ENCODE measurements at regions not wholly inside any gene's neighbourhood (a gene's known extent, or its start where the extent isn't known, plus 50 kb on each side); places are given as distances from the start of the nearest gene placed in this dataset.

DNA sequence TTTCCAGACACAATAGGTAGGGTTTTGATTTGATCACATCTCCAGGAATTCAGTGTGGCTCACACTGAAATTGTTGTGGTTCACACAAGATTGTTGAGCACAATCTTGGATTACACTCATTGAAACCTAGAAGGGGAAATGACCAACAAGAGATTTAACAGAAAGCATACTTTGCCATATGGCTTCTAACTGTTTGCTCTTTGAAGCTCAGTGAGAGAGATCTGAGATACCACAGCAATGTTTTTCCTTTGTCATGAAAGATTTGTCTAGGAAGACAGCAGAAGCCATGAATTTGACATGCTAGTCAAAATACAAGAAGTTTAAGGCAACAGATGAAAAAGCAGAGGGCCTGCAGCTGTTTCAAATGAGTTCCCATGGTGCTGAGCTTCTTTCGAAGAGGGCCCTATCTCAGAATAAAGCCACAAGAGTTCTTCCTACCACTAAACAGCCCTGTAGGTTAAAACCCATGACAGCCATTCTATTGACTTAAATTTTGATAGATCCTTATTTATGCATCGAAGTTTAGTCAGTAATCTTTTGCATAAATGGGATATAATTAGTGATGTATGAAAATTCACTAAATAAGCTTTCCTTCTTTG, 650.4 kb downstream of the LTN1 start:
- TF ChIP-seq, protein P1, sequence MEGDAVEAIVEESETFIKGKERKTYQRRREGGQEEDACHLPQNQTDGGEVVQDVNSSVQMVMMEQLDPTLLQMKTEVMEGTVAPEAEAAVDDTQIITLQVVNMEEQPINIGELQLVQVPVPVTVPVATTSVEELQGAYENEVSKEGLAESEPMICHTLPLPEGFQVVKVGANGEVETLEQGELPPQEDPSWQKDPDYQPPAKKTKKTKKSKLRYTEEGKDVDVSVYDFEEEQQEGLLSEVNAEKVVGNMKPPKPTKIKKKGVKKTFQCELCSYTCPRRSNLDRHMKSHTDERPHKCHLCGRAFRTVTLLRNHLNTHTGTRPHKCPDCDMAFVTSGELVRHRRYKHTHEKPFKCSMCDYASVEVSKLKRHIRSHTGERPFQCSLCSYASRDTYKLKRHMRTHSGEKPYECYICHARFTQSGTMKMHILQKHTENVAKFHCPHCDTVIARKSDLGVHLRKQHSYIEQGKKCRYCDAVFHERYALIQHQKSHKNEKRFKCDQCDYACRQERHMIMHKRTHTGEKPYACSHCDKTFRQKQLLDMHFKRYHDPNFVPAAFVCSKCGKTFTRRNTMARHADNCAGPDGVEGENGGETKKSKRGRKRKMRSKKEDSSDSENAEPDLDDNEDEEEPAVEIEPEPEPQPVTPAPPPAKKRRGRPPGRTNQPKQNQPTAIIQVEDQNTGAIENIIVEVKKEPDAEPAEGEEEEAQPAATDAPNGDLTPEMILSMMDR (IDR thresholded peaks at IDR 0.05), result no peak
- no peak for TF ChIP-seq EP300 (IDR thresholded peaks at IDR 0.05)
